Glomerular endothelial cell (primary cell): ENCODE measurements at regions not wholly inside any gene's neighbourhood (a gene's known extent, or its start where the extent isn't known, plus 50 kb on each side); places are given as distances from the start of the nearest gene placed in this dataset.
"Not testable (repeated sequence)": the region's sequence is repeated elsewhere in the genome, so short reads cannot be mapped to it uniquely, and the experiment has no call there.

Source experiments
- DNase-seq: peaks from one replicate; pipeline ENCODE4 v3.0.0-alpha.2; 2011; ENCODE audit warnings: low read depth, low spot score; ENCODE audit errors: extremely low read depth

- no peak for DNase-seq
Measured at GRCh38 chr5:110812639-110813038, 73.8 kb downstream of the SLC25A46 start.

GRCh38 chr5:110815916-110816605 lies 77.3 kb downstream of the SLC25A46 start:
- DNase-seq, result peak; percentile 39

GRCh38 chr5:110817459-110817858 lies 78.7 kb downstream of the SLC25A46 start:
- no peak for DNase-seq

GRCh38 chr5:110823571-110823970 lies 84.8 kb downstream of the SLC25A46 start:
- DNase-seq, result no peak

- no peak for DNase-seq
Measured at GRCh38 chr5:110824936-110825441, 86.2 kb downstream of the SLC25A46 start.

GRCh38 chr5:110832683-110833082 lies 93.9 kb downstream of the SLC25A46 start:
- no peak for DNase-seq

- DNase-seq, result not testable (repeated sequence)
Measured at GRCh38 chr5:110834933-110835332, 96.1 kb downstream of the SLC25A46 start.

- DNase-seq, result no peak
Measured at GRCh38 chr5:110836851-110837250, 98.0 kb downstream of the SLC25A46 start.

- DNase-seq, result not testable (repeated sequence)
Measured at GRCh38 chr5:110838357-110838756, 99.5 kb downstream of the SLC25A46 start.

GRCh38 chr5:110838961-110839360 lies 100.2 kb downstream of the SLC25A46 start:
- DNase-seq, result no peak

GRCh38 chr5:110840347-110840960 lies 101.6 kb downstream of the SLC25A46 start:
- no peak for DNase-seq

- no peak for DNase-seq
Measured at GRCh38 chr5:110841137-110841536, 102.3 kb downstream of the SLC25A46 start.

GRCh38 chr5:110842948-110843347 lies 104.1 kb downstream of the SLC25A46 start:
- no peak for DNase-seq

- DNase-seq, result no peak
Measured at GRCh38 chr5:110844251-110844650, 105.4 kb downstream of the SLC25A46 start.

GRCh38 chr5:110846398-110847001 lies 107.7 kb downstream of the SLC25A46 start:
- no peak for DNase-seq

- DNase-seq, result no peak
Measured at GRCh38 chr5:110851357-110851756, 112.5 kb downstream of the SLC25A46 start.

GRCh38 chr5:110852053-110852452 lies 113.2 kb downstream of the SLC25A46 start:
- DNase-seq, result no peak

GRCh38 chr5:110852541-110852940 lies 113.7 kb downstream of the SLC25A46 start:
- no peak for DNase-seq

- DNase-seq, result peak; percentile 12
Measured at GRCh38 chr5:110853267-110853666, 114.5 kb downstream of the SLC25A46 start.

GRCh38 chr5:110854200-110854599 lies 115.4 kb downstream of the SLC25A46 start:
- DNase-seq, result no peak

- DNase-seq, result no peak
Measured at GRCh38 chr5:110855961-110856360, 117.2 kb downstream of the SLC25A46 start.
